Uterus (tissue), 3 donors: ENCODE measurements at regions not wholly inside any gene's neighbourhood (a gene's known extent, or its start where the extent isn't known, plus 50 kb on each side); places are given as distances from the start of the nearest gene placed in this dataset.
"Not testable (repeated sequence)": the region's sequence is repeated elsewhere in the genome, so short reads cannot be mapped to it uniquely, and the experiment has no call there.

Experiments
- DNase-seq, 2 donors: peaks; one replicate each; pipeline ENCODE4 v3.0.0-alpha.2; 2019 to 2020
- H3K27ac ChIP-seq, 2 donors: fragments of 200-600 bp; sonication (generic); 1 replicate in 1 of 2; 2 replicates in 1 of 2; pipeline ENCODE4 v1.5.1; 2016 to 2018
- H3K27me3 ChIP-seq, 2 donors: fragments of 200-600 bp; sonication (generic); one replicate each; pipeline ENCODE4 v1.5.1; 2018 to 2019; ENCODE audit warnings: control low read depth in 1 of 2
- H3K36me3 ChIP-seq, 2 donors: fragments of 200-600 bp; sonication (generic); one replicate each; pipeline ENCODE4 v1.5.1; 2019; ENCODE audit warnings: control low read depth in 1 of 2
- H3K4me1 ChIP-seq, 2 donors: fragments of 200-600 bp; sonication (generic); one replicate each; pipeline ENCODE4 v1.5.1; 2018 to 2019; ENCODE audit warnings: control low read depth in 1 of 2
- H3K4me3 ChIP-seq, 2 donors: fragments of 200-600 bp; sonication (generic); 1 replicate in 1 of 2; 2 replicates in 1 of 2; pipeline ENCODE4 v1.5.1; 2018 to 2019; ENCODE audit warnings: mild to moderate bottlenecking in 1 of 2
- H3K9me3 ChIP-seq, 2 donors: fragments of 200-600 bp; sonication (generic); one replicate each; pipeline ENCODE4 v1.5.1; 2019; ENCODE audit warnings: control low read depth in 1 of 2
- POLR2A ChIP-seq, 2 donors: fragments of 450-650 bp; IDR thresholded peaks; one replicate each; pipeline ENCODE4 v1.6.1; 2016; ENCODE audit warnings: antibody characterized with exemption in 2 of 2, mild to moderate bottlenecking in 1 of 2, moderate library complexity in 1 of 2
- intact Hi-C: fragments of 100-400 bp; cut with DNase I; formaldehyde crosslinking; loops from one replicate; pipeline ENCODE4 v1.15.1; 2023; ENCODE audit warnings: low total_unique reads
- TF ChIP-seq, protein P1 (sequence below), 4 experiments: fragments of 200-600 bp in 2 of 4; fragments of 450-650 bp in 2 of 4; sonication (generic) in 2 of 4; IDR thresholded peaks; one replicate each; pipeline ENCODE4 v1.5.1; 2016 to 2019; ENCODE audit warnings: antibody characterized with exemption in 4 of 4, mild to moderate bottlenecking in 2 of 4, moderate library complexity in 1 of 4
- donor health status: DM: yes; HTN: yes; CAD: no.

- H3K9me3 ChIP-seq: no peaks in the 10 kb centered on the region
- H3K4me3 ChIP-seq: no peak overlapping the region
- intact Hi-C loops: no loop called here
- DNase-seq: no peak
- H3K36me3 ChIP-seq: no peaks in the 10 kb centered on the region
- no peaks in the 10 kb centered on the region for H3K4me1 ChIP-seq
- no peak for TF ChIP-seq POLR2A (IDR thresholded peaks at IDR 0.05)
- TF ChIP-seq, protein P1, sequence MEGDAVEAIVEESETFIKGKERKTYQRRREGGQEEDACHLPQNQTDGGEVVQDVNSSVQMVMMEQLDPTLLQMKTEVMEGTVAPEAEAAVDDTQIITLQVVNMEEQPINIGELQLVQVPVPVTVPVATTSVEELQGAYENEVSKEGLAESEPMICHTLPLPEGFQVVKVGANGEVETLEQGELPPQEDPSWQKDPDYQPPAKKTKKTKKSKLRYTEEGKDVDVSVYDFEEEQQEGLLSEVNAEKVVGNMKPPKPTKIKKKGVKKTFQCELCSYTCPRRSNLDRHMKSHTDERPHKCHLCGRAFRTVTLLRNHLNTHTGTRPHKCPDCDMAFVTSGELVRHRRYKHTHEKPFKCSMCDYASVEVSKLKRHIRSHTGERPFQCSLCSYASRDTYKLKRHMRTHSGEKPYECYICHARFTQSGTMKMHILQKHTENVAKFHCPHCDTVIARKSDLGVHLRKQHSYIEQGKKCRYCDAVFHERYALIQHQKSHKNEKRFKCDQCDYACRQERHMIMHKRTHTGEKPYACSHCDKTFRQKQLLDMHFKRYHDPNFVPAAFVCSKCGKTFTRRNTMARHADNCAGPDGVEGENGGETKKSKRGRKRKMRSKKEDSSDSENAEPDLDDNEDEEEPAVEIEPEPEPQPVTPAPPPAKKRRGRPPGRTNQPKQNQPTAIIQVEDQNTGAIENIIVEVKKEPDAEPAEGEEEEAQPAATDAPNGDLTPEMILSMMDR (IDR thresholded peaks at IDR 0.05): no peak
- H3K27me3 ChIP-seq: no peaks in the 10 kb centered on the region
- peak overlapping the region; percentile 39 to 48 for H3K27ac ChIP-seq
Observed at GRCh38 chr11:121870206-121871045, 245.6 kb downstream of the BLID start.

GRCh38 chr11:121869478-121869877, 246.5 kb downstream of the BLID start:
- no peak overlapping the region for H3K4me3 ChIP-seq
- TF ChIP-seq POLR2A (IDR thresholded peaks at IDR 0.05): no peak
- TF ChIP-seq, protein P1 (IDR thresholded peaks at IDR 0.05): no peak
- H3K27me3 ChIP-seq: no peaks in the 10 kb centered on the region
- no peak overlapping the region for H3K27ac ChIP-seq
- intact Hi-C loops: no loop called here
- H3K9me3 ChIP-seq: no peaks in the 10 kb centered on the region
- H3K4me1 ChIP-seq: no peaks in the 10 kb centered on the region
- no peaks in the 10 kb centered on the region for H3K36me3 ChIP-seq
- DNase-seq: no peak

DNA sequence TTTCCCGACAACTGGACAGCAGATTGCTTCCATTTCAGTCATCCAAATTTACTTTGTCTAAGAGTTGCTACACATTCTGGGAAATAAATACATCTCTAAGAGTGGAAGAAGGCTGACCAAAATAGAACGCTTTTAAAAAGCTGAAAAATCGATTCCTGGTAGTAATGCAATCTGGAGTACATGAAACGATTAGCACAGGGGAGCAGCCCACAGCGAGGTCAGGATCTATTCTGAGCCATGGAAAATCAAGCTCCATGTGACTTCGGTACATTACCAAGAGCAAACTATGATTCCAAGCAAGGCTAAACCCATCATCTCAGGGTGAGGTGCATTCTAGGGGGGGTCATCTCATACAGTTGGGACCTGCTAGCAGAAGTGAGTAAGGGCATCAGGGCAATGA, 249.3 kb downstream of the BLID start:
- intact Hi-C loops: no loop called here
- no peak overlapping the region for H3K4me3 ChIP-seq
- DNase-seq: no peak
- H3K27ac ChIP-seq: no peak overlapping the region
- TF ChIP-seq, protein P1 (IDR thresholded peaks at IDR 0.05): no peak
- TF ChIP-seq POLR2A (IDR thresholded peaks at IDR 0.05): no peak
- H3K4me1 ChIP-seq: no peaks in the 10 kb centered on the region
- H3K9me3 ChIP-seq: peaks cover 0 to 6% of the 10 kb centered on the region in 2 donors
- H3K27me3 ChIP-seq: no peaks in the 10 kb centered on the region
- H3K36me3 ChIP-seq: no peaks in the 10 kb centered on the region

DNA sequence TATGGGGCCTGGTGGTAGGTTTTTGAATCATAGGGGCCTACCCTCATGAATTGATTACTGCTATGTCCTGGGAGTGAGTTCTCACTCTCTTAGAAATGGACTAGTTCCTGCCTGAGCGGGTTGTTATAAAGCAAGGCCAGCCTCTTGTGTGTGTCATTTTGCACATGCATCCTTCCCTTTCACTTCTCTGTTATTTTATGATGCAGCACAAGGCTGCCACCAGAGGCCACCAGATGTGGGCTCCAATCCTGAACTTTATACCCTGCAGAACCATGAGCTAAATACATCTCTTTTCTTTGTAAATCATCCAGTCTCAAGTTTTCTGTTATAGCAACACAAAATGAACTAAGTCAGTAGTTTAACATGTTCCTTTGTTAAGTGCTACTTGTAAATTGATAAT, 251.4 kb downstream of the BLID start:
- Histone ChIP-seq H3K27ac (no peak overlapping the region), H3K4me1 (no peaks in the 10 kb centered on the region), H3K9me3 (peaks cover 0 to 6% of the 10 kb centered on the region in 2 donors), H3K36me3 (no peaks in the 10 kb centered on the region), H3K27me3 (no peaks in the 10 kb centered on the region), H3K4me3 (no peak overlapping the region)
- no peak for DNase-seq
- intact Hi-C loops: no loop called here
- TF ChIP-seq, protein P1 (IDR thresholded peaks at IDR 0.05): no peak
- no peak for TF ChIP-seq POLR2A (IDR thresholded peaks at IDR 0.05)

DNA sequence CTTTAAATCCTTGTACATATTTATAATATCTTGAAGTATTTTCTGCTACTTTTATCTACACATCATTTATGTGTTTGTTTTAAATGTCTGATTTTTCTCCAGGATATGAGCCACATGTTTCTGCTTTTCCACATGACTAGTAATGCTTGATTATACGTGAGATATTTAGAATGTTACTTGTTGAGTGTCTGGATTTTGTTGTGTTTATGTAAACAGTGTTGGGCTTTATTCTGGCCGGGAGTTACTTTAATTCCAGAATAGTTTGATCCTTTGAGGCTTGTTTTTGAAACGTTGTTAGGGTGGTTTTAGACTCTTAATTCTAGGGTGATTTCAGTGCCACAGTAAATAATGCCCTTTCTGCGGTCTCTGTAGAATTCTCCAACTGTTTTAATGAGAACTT, 252.9 kb downstream of the BLID start:
- DNase-seq: no peak
- H3K4me1 ChIP-seq: no peaks in the 10 kb centered on the region
- H3K9me3 ChIP-seq: peaks cover 0 to 6% of the 10 kb centered on the region in 2 donors
- no peaks in the 10 kb centered on the region for H3K27me3 ChIP-seq
- H3K27ac ChIP-seq: no peak overlapping the region
- TF ChIP-seq, protein P1 (IDR thresholded peaks at IDR 0.05): no peak
- TF ChIP-seq POLR2A (IDR thresholded peaks at IDR 0.05): no peak
- intact Hi-C loops: no loop called here
- no peak overlapping the region for H3K4me3 ChIP-seq
- H3K36me3 ChIP-seq: no peaks in the 10 kb centered on the region

DNA sequence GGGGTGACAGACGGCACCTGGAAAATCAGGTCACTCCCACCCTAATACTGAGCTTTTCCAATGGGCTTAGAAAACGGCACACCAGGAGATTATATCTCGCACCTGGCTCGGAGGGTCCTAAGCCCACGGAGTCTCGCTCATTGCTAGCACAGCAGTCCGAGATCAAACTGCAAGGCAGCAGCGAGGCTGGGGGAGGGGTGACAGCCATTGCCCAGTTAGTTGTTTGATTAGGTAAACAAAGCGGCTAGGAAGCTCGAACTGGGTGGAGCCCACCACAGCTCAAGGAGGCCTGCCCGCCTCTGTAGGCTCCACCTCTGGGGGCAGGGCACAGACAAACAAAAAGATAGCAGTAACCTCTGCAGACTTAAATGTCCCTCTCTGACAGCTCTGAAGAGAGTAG, 260.9 kb downstream of the BLID start:
- H3K4me1 ChIP-seq, H3K27ac ChIP-seq, H3K4me3 ChIP-seq, H3K9me3 ChIP-seq, intact Hi-C loops, DNase-seq, H3K27me3 ChIP-seq, H3K36me3 ChIP-seq: not testable (repeated sequence)
